Activated naive CD8-positive, alpha-beta T cell treated with anti-CD3 and anti-CD28 coated beads, Interleukin-2, amount 50 U/mL, for 24 hours (primary cell): ENCODE measurements at regions not wholly inside any gene's neighbourhood (a gene's known extent, or its start where the extent isn't known, plus 50 kb on each side); places are given as distances from the start of the nearest gene placed in this dataset.

Experiments
- ATAC-seq: fragments of 150-1000 bp; cut with Tn5 transposase; one replicate; pipeline ENCODE4 v1.10.0; 2021
- DNase-seq: peaks from one replicate; pipeline ENCODE4 v3.0.0; 2021
- H3K27ac Mint-ChIP-seq: one replicate; pipeline ENCODE4 v1.8.0; 2021; ENCODE audit warnings: mild to moderate bottlenecking, mixed read lengths
- H3K27me3 Mint-ChIP-seq: one replicate; pipeline ENCODE4 v1.8.0; 2021; ENCODE audit warnings: mixed read lengths
- H3K36me3 Mint-ChIP-seq: one replicate; pipeline ENCODE4 v1.8.0; 2021; ENCODE audit warnings: low read depth, mixed read lengths
- H3K4me1 Mint-ChIP-seq: one replicate; pipeline ENCODE4 v1.8.0; 2021; ENCODE audit warnings: mixed read lengths
- H3K4me3 Mint-ChIP-seq: one replicate; pipeline ENCODE4 v1.8.0; 2021; ENCODE audit warnings: mild to moderate bottlenecking, moderate library complexity, mixed read lengths
- H3K9me3 Mint-ChIP-seq: one replicate; pipeline ENCODE4 v1.8.0; 2021; ENCODE audit warnings: mixed read lengths

DNA sequence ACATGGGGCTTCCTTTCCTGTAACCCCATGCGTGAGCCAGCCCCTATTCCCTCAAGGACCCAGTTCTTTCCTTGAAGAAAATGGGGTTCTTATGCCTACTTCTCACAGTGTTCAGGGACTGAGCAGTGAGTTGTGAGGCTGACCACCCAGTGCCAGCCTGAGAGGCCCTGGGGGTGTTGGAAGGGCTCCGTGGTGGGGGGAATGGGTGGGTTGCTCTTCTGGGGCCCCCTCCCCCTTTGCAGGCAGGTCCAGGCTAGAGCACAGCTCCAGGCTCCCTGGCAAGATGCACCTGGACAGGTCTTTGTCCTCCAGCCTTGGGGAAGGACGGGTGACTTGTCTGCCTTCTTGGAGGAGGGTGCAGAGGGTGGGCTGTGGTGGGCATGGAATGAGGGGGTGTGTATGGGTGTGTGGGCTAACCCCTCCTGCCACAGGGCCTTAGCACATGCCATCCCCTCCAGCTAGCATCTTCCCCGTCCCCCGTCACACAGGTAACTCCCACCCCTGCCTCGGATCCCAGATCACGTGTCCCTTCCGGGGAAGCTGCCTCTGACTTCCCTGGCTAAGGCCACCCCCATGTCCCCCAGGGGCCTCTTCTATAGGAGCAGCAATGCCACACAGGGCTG lies 64.6 kb downstream of the MYEOV start:
- Mint-ChIP-seq H3K4me1 (no peaks in the 10 kb centered on the region), H3K9me3 (peaks cover 4% of the 10 kb centered on the region), H3K36me3 (no peaks in the 10 kb centered on the region), H3K27ac (no peak overlapping the region), H3K27me3 (no peaks in the 10 kb centered on the region), H3K4me3 (no peak overlapping the region)
- DNase-seq (peak; percentile 0), ATAC-seq (no peak)

- no peak overlapping the region for H3K4me3 Mint-ChIP-seq
- H3K9me3 Mint-ChIP-seq = peaks cover 4% of the 10 kb centered on the region
Observed at GRCh38 chr11:69359735-69360480, 66.0 kb downstream of the MYEOV start.

DNA sequence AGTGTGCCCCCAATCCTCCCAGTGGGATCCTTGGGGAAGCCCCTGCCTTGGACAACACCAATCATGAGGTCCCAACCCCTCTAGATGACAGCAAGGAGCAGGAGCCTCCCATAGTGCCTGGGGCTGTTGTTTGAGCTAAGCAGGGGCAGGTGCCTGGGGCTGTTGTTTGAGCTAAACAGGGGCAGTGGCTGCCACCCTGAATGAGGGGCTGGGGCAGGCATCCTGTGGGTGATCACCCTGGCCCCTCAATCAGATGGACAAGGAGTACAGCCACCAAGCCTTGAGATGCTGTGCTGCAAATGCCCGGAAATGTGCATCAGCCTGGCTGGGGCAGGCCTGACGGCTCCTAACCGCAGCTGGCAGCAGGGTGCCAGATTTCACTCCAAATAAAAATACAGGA lies 66.7 kb downstream of the MYEOV start:
- no peak for ATAC-seq
- H3K27ac Mint-ChIP-seq = no peak overlapping the region
- H3K9me3 Mint-ChIP-seq = peaks cover 4% of the 10 kb centered on the region
- H3K36me3 Mint-ChIP-seq = no peaks in the 10 kb centered on the region
- no peak overlapping the region for H3K4me3 Mint-ChIP-seq
- H3K27me3 Mint-ChIP-seq = no peaks in the 10 kb centered on the region
- peak; percentile 0 for DNase-seq
- no peaks in the 10 kb centered on the region for H3K4me1 Mint-ChIP-seq

More at GRCh38 chr11:69359735-69360480, 66.0 kb downstream of the MYEOV start:
- H3K36me3 Mint-ChIP-seq = no peaks in the 10 kb centered on the region
- DNase-seq (no peak), ATAC-seq (no peak)
- no peaks in the 10 kb centered on the region for H3K27me3 Mint-ChIP-seq
- H3K27ac Mint-ChIP-seq = no peak overlapping the region
- H3K4me1 Mint-ChIP-seq = no peaks in the 10 kb centered on the region

DNA sequence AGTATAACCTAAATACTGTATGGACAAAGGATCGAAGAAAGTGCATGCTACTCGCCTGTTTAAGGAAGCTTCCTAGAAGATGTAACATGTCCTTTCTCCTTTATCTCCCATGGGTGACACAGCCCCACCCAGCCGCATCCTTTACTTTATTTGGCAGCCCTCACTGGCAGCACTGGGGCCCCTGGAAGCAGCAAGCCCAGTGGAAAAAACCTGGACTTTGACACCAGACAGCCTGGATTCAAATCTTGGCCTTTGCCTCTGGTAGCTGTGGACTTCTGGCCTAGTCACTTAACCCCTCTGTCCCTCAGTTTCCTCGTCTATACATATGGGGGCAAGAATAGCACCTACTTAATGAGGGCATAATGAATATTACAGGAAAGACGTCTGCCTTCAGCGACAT lies 67.1 kb downstream of the MYEOV start:
- DNase-seq (peak; percentile 0), ATAC-seq (no peak)
- Mint-ChIP-seq H3K4me3 (no peak overlapping the region), H3K36me3 (no peaks in the 10 kb centered on the region), H3K9me3 (peaks cover 4% of the 10 kb centered on the region), H3K4me1 (no peaks in the 10 kb centered on the region), H3K27ac (no peak overlapping the region), H3K27me3 (no peaks in the 10 kb centered on the region)

DNA sequence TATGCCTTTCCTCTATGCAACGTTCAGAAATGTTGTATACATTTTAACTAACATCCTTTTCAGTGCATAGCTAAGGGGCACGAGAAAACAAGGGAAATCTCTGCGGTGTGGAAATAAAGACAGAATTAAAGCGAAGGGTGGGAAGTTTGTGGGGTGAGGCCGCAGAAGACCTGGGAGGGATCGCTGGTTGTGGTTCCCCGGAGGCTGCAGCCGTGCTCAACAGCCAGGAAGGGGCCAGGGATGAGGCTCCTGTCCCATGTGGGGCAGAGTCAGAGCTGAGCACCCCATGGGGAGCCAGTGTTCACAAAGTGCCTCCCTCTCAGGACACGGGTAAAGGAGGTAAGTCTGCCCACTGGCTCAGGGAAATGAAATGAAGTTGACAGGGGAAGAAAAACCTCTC lies 67.5 kb downstream of the MYEOV start:
- Mint-ChIP-seq H3K4me1 (no peaks in the 10 kb centered on the region), H3K27me3 (no peaks in the 10 kb centered on the region), H3K4me3 (no peak overlapping the region), H3K36me3 (no peaks in the 10 kb centered on the region), H3K27ac (peak overlapping the region; percentile 19), H3K9me3 (peaks cover 4% of the 10 kb centered on the region)
- DNase-seq (no peak), ATAC-seq (no peak)

- Mint-ChIP-seq H3K4me3 (no peak overlapping the region), H3K27me3 (no peaks in the 10 kb centered on the region), H3K36me3 (no peaks in the 10 kb centered on the region), H3K4me1 (no peaks in the 10 kb centered on the region), H3K9me3 (peaks cover 4% of the 10 kb centered on the region), H3K27ac (no peak overlapping the region)
- ATAC-seq (no peak), DNase-seq (peak; percentile 2)
Observed at GRCh38 chr11:69362315-69362714, 68.4 kb downstream of the MYEOV start.

DNA sequence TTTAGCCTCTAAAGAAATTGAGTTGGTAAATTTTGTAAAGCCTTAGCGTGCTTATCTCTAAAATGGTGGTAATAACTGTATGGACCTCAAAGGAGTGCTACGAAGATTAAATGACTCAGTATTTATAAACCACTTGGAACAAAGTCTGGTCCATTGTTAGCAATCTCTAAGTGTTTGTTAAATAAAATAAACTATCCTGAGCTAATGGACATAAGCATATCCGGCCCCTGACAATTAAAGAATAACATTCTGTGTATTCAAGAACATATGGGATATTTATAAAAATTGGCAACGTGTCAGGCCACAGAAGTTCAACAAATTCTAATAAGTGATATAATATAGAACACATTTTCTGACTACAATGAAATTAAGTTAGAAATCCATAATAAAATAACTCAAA lies 71.0 kb downstream of the MYEOV start:
- no peak for DNase-seq
- no peaks in the 10 kb centered on the region for H3K9me3 Mint-ChIP-seq
- no peak for ATAC-seq
- H3K27ac Mint-ChIP-seq = no peak overlapping the region
- no peaks in the 10 kb centered on the region for H3K36me3 Mint-ChIP-seq
- H3K4me1 Mint-ChIP-seq = no peaks in the 10 kb centered on the region
- H3K4me3 Mint-ChIP-seq = no peak overlapping the region
- peaks cover 3% of the 10 kb centered on the region for H3K27me3 Mint-ChIP-seq

- no peaks in the 10 kb centered on the region for H3K4me1 Mint-ChIP-seq
- peaks cover 4% of the 10 kb centered on the region for H3K27me3 Mint-ChIP-seq
- H3K4me3 Mint-ChIP-seq = no peak overlapping the region
- peak; percentile 0 for DNase-seq
- H3K36me3 Mint-ChIP-seq = no peaks in the 10 kb centered on the region
- ATAC-seq = no peak
- H3K27ac Mint-ChIP-seq = no peak overlapping the region
- H3K9me3 Mint-ChIP-seq = no peaks in the 10 kb centered on the region
Observed at GRCh38 chr11:69365558-69365957, 71.6 kb downstream of the MYEOV start.

- Mint-ChIP-seq H3K4me1 (no peaks in the 10 kb centered on the region), H3K4me3 (no peak overlapping the region), H3K36me3 (no peaks in the 10 kb centered on the region)
Observed at GRCh38 chr11:69366591-69366990, 72.6 kb downstream of the MYEOV start.

GRCh38 chr11:69367211-69367964 lies 73.4 kb downstream of the MYEOV start:
- peak; percentile 0 for DNase-seq
- Mint-ChIP-seq H3K27ac (no peak overlapping the region), H3K4me3 (no peak overlapping the region), H3K27me3 (peaks cover 7% of the 10 kb centered on the region), H3K9me3 (no peaks in the 10 kb centered on the region), H3K36me3 (no peaks in the 10 kb centered on the region), H3K4me1 (no peaks in the 10 kb centered on the region)
- ATAC-seq = no peak

More at GRCh38 chr11:69366591-69366990, 72.6 kb downstream of the MYEOV start:
- Mint-ChIP-seq H3K9me3 (no peaks in the 10 kb centered on the region), H3K27me3 (peaks cover 4% of the 10 kb centered on the region), H3K27ac (no peak overlapping the region)
- DNase-seq (no peak), ATAC-seq (no peak)

- no peak overlapping the region for H3K4me3 Mint-ChIP-seq
- ATAC-seq = no peak
Observed at GRCh38 chr11:69368119-69368880, 74.3 kb downstream of the MYEOV start.

DNA sequence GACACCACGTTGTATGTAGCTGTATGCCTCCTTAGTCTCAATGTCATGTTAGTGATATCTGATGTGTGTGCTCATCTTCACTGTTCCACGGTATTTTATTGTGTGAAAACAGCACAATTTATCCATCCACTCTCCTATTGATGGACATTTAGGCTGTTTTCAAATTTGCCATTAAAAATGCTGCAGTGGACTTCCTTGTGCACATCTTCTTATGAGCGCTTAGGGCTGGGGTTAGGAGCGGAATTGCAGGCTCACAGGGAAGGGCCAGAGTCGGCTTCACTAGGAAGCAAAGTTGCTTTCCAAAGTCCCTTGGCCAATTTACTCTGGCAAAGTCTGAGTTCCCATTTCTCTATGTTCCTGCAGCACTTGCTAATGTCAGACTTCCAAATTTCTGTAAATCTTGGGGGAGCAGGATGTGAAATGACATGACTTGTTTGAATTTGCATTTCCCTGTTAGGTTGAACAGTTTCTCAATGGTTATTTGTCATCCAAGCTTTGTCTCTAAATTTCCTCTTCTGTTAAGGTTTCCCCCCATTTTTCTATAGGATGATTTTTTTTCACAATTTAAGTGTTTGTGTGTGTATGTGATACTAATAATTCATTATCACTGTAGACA lies 75.4 kb downstream of the MYEOV start:
- ATAC-seq = no peak
- H3K27ac Mint-ChIP-seq = no peak overlapping the region
- peaks cover 10% of the 10 kb centered on the region for H3K27me3 Mint-ChIP-seq

More at GRCh38 chr11:69368119-69368880, 74.3 kb downstream of the MYEOV start:
- no peak overlapping the region for H3K27ac Mint-ChIP-seq
- H3K27me3 Mint-ChIP-seq = peaks cover 10% of the 10 kb centered on the region
- H3K4me1 Mint-ChIP-seq = no peaks in the 10 kb centered on the region
- H3K9me3 Mint-ChIP-seq = no peaks in the 10 kb centered on the region
- no peaks in the 10 kb centered on the region for H3K36me3 Mint-ChIP-seq
- peak; percentile 0 for DNase-seq

DNA sequence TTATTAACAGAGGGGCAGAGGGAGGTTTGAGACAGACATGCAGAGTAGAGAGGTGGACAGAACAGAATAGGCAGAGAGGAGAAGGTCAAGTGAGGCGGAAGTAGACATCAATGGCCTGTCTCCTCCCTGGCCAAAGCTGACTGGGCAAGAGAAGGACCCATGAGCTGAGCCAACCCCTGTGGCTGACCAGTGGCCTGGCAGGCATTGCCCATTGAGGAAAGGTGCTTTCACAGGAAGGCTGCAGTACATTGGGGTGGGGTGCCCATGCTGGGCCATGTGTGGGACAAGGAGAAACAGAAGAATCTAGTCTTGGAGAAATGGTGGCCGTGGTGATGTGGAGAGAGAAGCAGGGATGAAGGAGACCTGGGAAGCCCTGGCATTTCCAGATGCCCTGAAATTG lies 76.0 kb downstream of the MYEOV start:
- H3K9me3 Mint-ChIP-seq = no peaks in the 10 kb centered on the region
- H3K4me3 Mint-ChIP-seq = no peak overlapping the region
- H3K4me1 Mint-ChIP-seq = no peaks in the 10 kb centered on the region
- DNase-seq (no peak), ATAC-seq (no peak)
- H3K27ac Mint-ChIP-seq = no peak overlapping the region
- H3K27me3 Mint-ChIP-seq = peaks cover 10% of the 10 kb centered on the region
- no peaks in the 10 kb centered on the region for H3K36me3 Mint-ChIP-seq

More for the DNA sequence above, 75.4 kb downstream of the MYEOV start:
- H3K36me3 Mint-ChIP-seq = no peaks in the 10 kb centered on the region
- no peak overlapping the region for H3K4me3 Mint-ChIP-seq
- no peak for DNase-seq
- no peaks in the 10 kb centered on the region for H3K4me1 Mint-ChIP-seq
- H3K9me3 Mint-ChIP-seq = no peaks in the 10 kb centered on the region
